A549 (cell line): ENCODE measurements at regions not wholly inside any gene's neighbourhood (a gene's known extent, or its start where the extent isn't known, plus 50 kb on each side); places are given as distances from the start of the nearest gene placed in this dataset.

ENCODE experiments used
- CEBPB ChIP-seq, 2 experiments: fragments of >200 bp in 1 of 2; sonication (Bioruptor Twin) in 1 of 2; formaldehyde crosslinking in 1 of 2; IDR thresholded peaks; 2 replicates each; pipeline ENCODE4 v1.6.1; 2012 to 2016
- CHD2 ChIP-seq: fragments of 150-350 bp; IDR thresholded peaks from 2 replicates; pipeline ENCODE4 v1.6.1; 2014; ENCODE audit warnings: low read length; ENCODE audit not compliant: partially characterized antibody
- EP300 ChIP-seq, 2 experiments: fragments of >200 bp; sonication (Bioruptor Twin); formaldehyde crosslinking; IDR thresholded peaks; 2 replicates in 1 of 2; 3 replicates in 1 of 2; pipeline ENCODE4 v1.6.1; 2016 to 2017
- FOSB ChIP-seq: fragments of 250-450 bp; sonication (Bioruptor Pico); IDR thresholded peaks from 2 replicates; pipeline ENCODE4 v1.5.0; 2020; ENCODE audit warnings: mild to moderate bottlenecking, moderate library complexity
- MAX ChIP-seq: IDR thresholded peaks from 2 replicates; pipeline ENCODE4 v1.6.1; 2012
- POLR2A ChIP-seq: IDR thresholded peaks from 2 replicates; pipeline ENCODE4 v1.6.1; 2012; ENCODE audit warnings: mild to moderate bottlenecking, low read length
- RNF2 ChIP-seq: fragments of 200-600 bp; sonication (generic); IDR thresholded peaks from 2 replicates; pipeline ENCODE4 v1.6.1; 2016; ENCODE audit warnings: low read depth, mild to moderate bottlenecking, antibody characterized with exemption, moderate library complexity, borderline replicate concordance
- SMC3 ChIP-seq: fragments of >200 bp; sonication (Bioruptor Twin); formaldehyde crosslinking; IDR thresholded peaks from 3 replicates; pipeline ENCODE4 v1.6.1; 2018; ENCODE audit warnings: inconsistent platforms
- SREBF2 ChIP-seq: fragments of 450-650 bp; IDR thresholded peaks from 2 replicates; pipeline ENCODE4 v1.6.1; 2014; ENCODE audit warnings: mild to moderate bottlenecking, moderate library complexity
- TF ChIP-seq, protein P1 (sequence below): fragments of >200 bp; sonication (Bioruptor Twin); formaldehyde crosslinking; IDR thresholded peaks from 3 replicates; pipeline ENCODE4 v1.5.1; 2016

- TF ChIP-seq CHD2, result no peak
- TF ChIP-seq, protein P1, sequence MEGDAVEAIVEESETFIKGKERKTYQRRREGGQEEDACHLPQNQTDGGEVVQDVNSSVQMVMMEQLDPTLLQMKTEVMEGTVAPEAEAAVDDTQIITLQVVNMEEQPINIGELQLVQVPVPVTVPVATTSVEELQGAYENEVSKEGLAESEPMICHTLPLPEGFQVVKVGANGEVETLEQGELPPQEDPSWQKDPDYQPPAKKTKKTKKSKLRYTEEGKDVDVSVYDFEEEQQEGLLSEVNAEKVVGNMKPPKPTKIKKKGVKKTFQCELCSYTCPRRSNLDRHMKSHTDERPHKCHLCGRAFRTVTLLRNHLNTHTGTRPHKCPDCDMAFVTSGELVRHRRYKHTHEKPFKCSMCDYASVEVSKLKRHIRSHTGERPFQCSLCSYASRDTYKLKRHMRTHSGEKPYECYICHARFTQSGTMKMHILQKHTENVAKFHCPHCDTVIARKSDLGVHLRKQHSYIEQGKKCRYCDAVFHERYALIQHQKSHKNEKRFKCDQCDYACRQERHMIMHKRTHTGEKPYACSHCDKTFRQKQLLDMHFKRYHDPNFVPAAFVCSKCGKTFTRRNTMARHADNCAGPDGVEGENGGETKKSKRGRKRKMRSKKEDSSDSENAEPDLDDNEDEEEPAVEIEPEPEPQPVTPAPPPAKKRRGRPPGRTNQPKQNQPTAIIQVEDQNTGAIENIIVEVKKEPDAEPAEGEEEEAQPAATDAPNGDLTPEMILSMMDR, result no peak
- no peak for TF ChIP-seq FOSB (CRISPR knock-in tag)
- TF ChIP-seq SMC3, result no peak
- no peak for TF ChIP-seq POLR2A
- no peak for TF ChIP-seq EP300 (IDR thresholded peaks at IDR 0.05)
- no peak for TF ChIP-seq SREBF2
- TF ChIP-seq RNF2, result no peak
- TF ChIP-seq CEBPB (IDR thresholded peaks at IDR 0.05), result no peak
- no peak for TF ChIP-seq MAX
Observed at GRCh38 chr1:181318022-181318857, 165.1 kb upstream of the CACNA1E start.
